Erythroblast (primary cell): ENCODE measurements at regions not wholly inside any gene's neighbourhood (a gene's known extent, or its start where the extent isn't known, plus 50 kb on each side); places are given as distances from the start of the nearest gene placed in this dataset.

Source experiments
- GATA1 ChIP-seq: IDR thresholded peaks from 2 replicates; pipeline ENCODE4 v1.6.1; 2011; ENCODE audit warnings: low read depth, mild to moderate bottlenecking, control low read depth, low read length, moderate library complexity
- POLR2A ChIP-seq: IDR thresholded peaks from 2 replicates; pipeline ENCODE4 v1.6.1; 2011; ENCODE audit warnings: mild to moderate bottlenecking, low read length

- TF ChIP-seq POLR2A, result no peak
- no peak for TF ChIP-seq GATA1
Observed at GRCh38 chr13:58085274-58085673, 453.7 kb downstream of the PCDH17 start.
